ENCODE measurements at regions not wholly inside any gene's neighbourhood (a gene's known extent, or its start where the extent isn't known, plus 50 kb on each side); places are given as distances from the start of the nearest gene placed in this dataset.

DNA sequence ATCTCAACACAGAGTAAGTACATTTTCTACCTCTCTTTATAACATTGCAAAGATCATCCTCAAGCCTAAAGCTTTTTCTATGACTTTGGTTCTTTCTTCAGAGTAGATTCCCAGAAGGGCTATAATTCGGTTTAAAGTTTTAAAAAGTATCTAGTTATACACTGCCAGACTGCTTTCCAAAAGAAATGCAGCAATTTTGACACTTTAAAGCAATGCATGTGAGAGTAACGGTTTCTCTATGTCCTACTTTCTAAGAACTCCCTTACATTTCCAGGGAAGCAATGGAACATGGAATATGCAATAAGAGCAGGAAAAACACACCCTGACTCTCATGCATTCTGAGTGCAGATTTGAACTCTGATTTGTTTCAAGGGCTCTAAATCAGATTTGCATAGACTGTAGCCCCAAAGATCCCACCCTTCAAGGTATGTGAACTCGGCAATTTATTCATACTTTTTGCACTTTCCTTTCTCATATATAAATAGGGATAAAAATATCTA is 331.6 kb downstream of the HHIPL2 start:
- Histone ChIP-seq H3K9me2 (replicated peaks; ENCODE audit: insufficient read depth) (no peaks in the 10 kb centered on the region), H3K4me3 (no peak overlapping the region), H3K79me2 (no peaks in the 10 kb centered on the region), H2AFZ (no peak overlapping the region), H3K4me1 (ENCODE audit: insufficient read depth) (no peaks in the 10 kb centered on the region), H3K9me3 (ENCODE audit: low read depth) (no peaks in the 10 kb centered on the region), H3K27ac (no peak overlapping the region), H4K20me1 (ENCODE audit: insufficient read depth, poor library complexity, severe bottlenecking) (no peaks in the 10 kb centered on the region), H3K27me3 (no peaks in the 10 kb centered on the region), H3K36me3 (replicated peaks; ENCODE audit: insufficient read depth, low read depth) (no peaks in the 10 kb centered on the region), H3K4me2 (no peak overlapping the region)
- DNase-seq (ENCODE audit: low spot score), result no peak
- WGBS (ENCODE audit: low lambda C conversion rate, missing lambda C conversion rate), result 86% methylated on average over 3 of the region's 3 CpGs
- TF ChIP-seq, protein P1, sequence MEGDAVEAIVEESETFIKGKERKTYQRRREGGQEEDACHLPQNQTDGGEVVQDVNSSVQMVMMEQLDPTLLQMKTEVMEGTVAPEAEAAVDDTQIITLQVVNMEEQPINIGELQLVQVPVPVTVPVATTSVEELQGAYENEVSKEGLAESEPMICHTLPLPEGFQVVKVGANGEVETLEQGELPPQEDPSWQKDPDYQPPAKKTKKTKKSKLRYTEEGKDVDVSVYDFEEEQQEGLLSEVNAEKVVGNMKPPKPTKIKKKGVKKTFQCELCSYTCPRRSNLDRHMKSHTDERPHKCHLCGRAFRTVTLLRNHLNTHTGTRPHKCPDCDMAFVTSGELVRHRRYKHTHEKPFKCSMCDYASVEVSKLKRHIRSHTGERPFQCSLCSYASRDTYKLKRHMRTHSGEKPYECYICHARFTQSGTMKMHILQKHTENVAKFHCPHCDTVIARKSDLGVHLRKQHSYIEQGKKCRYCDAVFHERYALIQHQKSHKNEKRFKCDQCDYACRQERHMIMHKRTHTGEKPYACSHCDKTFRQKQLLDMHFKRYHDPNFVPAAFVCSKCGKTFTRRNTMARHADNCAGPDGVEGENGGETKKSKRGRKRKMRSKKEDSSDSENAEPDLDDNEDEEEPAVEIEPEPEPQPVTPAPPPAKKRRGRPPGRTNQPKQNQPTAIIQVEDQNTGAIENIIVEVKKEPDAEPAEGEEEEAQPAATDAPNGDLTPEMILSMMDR (IDR thresholded peaks at IDR 0.05; ENCODE audit: poor library complexity), result no peak
- TF ChIP-seq EZH2phosphoT487 (IDR thresholded peaks at IDR 0.05; ENCODE audit: low read depth, severe bottlenecking, unreplicated experiment) (no peak), EZH2 (IDR thresholded peaks at IDR 0.05; ENCODE audit: borderline replicate concordance) (no peak)

DNA sequence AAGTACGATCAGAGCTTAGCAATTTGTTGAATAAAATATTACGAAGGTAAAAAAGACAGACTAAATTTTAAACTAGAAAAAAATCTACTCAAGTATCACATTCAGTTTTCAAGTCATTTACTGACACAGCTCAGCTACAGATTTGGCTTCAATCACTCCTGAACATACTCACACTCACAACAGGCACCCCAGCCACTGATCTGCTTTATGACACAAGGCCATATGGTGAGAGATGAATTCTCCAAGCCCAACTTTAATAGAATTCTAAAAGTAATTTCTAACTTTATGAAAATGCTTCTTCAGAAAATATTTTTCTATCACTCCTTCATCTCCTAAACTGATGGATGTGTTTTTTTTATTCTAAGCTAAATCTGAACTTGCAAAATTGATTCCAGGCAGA is 337.1 kb downstream of the HHIPL2 start:
- no peak overlapping the region for H3K4me2 ChIP-seq
- no peak overlapping the region for H3K27ac ChIP-seq
- H3K9me3 ChIP-seq (ENCODE audit: low read depth), result no peaks in the 10 kb centered on the region
- no peaks in the 10 kb centered on the region for H3K36me3 ChIP-seq (replicated peaks; ENCODE audit: insufficient read depth, low read depth)
- 89% methylated on average over 2 of the region's 2 CpGs for WGBS (ENCODE audit: low lambda C conversion rate, missing lambda C conversion rate)
- no peak overlapping the region for H3K4me3 ChIP-seq
- no peaks in the 10 kb centered on the region for H3K79me2 ChIP-seq
- no peaks in the 10 kb centered on the region for H3K9me2 ChIP-seq (replicated peaks; ENCODE audit: insufficient read depth)
- no peaks in the 10 kb centered on the region for H3K27me3 ChIP-seq
- no peaks in the 10 kb centered on the region for H4K20me1 ChIP-seq (ENCODE audit: insufficient read depth, poor library complexity, severe bottlenecking)
- H2AFZ ChIP-seq, result no peak overlapping the region
- DNase-seq (ENCODE audit: low spot score), result no peak
- no peak for TF ChIP-seq EZH2 (IDR thresholded peaks at IDR 0.05; ENCODE audit: borderline replicate concordance)
- TF ChIP-seq, protein P1 (IDR thresholded peaks at IDR 0.05; ENCODE audit: poor library complexity), result no peak
- TF ChIP-seq EZH2phosphoT487 (IDR thresholded peaks at IDR 0.05; ENCODE audit: low read depth, severe bottlenecking, unreplicated experiment), result no peak
- no peaks in the 10 kb centered on the region for H3K4me1 ChIP-seq (ENCODE audit: insufficient read depth)

DNA sequence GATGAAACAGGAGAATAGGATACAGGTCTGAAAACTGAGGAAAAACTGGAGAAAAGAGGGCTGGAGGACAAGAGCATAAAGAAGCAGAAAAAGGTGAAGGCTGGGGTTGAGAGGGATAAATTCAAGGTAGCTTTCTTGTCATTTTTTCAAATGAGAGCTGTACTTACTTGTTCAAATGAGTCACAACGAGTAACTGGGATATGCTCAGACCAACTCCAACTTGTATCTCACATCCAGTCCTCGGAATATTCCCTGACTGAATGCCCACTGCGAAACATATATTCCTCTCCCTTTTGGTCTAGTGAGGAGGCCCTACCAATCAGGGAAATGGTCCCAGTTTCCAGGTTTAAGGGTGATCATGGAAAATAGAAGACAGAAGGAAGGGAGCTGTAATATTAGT is 343.4 kb downstream of the HHIPL2 start:
- no peak overlapping the region for H2AFZ ChIP-seq
- no peak overlapping the region for H3K4me2 ChIP-seq
- no peaks in the 10 kb centered on the region for H3K4me1 ChIP-seq (ENCODE audit: insufficient read depth)
- no peaks in the 10 kb centered on the region for H3K9me2 ChIP-seq (replicated peaks; ENCODE audit: insufficient read depth)
- H3K27me3 ChIP-seq, result no peaks in the 10 kb centered on the region
- no peaks in the 10 kb centered on the region for H3K36me3 ChIP-seq (replicated peaks; ENCODE audit: insufficient read depth, low read depth)
- WGBS (ENCODE audit: low lambda C conversion rate, missing lambda C conversion rate), result 75% methylated on average over 3 of the region's 3 CpGs
- no peaks in the 10 kb centered on the region for H4K20me1 ChIP-seq (ENCODE audit: insufficient read depth, poor library complexity, severe bottlenecking)
- no peak overlapping the region for H3K27ac ChIP-seq
- no peak for DNase-seq (ENCODE audit: low spot score)
- no peaks in the 10 kb centered on the region for H3K9me3 ChIP-seq (ENCODE audit: low read depth)
- H3K79me2 ChIP-seq, result no peaks in the 10 kb centered on the region
- H3K4me3 ChIP-seq, result no peak overlapping the region
- TF ChIP-seq, protein P1 (IDR thresholded peaks at IDR 0.05; ENCODE audit: poor library complexity), result no peak
- TF ChIP-seq EZH2phosphoT487 (IDR thresholded peaks at IDR 0.05; ENCODE audit: low read depth, severe bottlenecking, unreplicated experiment), result no peak
- TF ChIP-seq EZH2 (IDR thresholded peaks at IDR 0.05; ENCODE audit: borderline replicate concordance), result no peak

DNA sequence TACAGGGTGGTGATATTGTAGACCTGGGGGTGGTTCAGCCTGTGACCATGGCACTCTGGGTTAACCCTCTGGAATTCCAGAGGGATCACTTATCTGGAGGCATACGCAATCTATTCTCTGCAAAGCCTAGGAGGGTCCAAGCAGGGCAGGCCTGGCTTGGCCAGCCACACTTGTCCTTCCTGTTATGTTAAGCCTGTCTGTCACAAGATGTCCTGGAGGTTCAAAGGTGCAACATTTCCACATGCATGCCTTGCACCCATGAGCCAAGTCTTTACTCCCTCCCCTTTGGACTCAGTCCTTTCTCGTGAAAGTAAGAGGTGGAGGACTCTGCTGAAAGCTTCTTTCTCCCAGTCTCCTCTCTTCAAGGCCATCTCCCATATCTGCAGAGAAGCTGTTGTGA is 345.1 kb downstream of the HHIPL2 start:
- no peak for DNase-seq (ENCODE audit: low spot score)
- Histone ChIP-seq H3K79me2 (no peaks in the 10 kb centered on the region), H3K36me3 (replicated peaks; ENCODE audit: insufficient read depth, low read depth) (no peaks in the 10 kb centered on the region), H2AFZ (no peak overlapping the region), H3K27ac (no peak overlapping the region), H3K9me3 (ENCODE audit: low read depth) (no peaks in the 10 kb centered on the region), H3K9me2 (replicated peaks; ENCODE audit: insufficient read depth) (no peaks in the 10 kb centered on the region), H3K4me1 (ENCODE audit: insufficient read depth) (no peaks in the 10 kb centered on the region), H3K4me2 (no peak overlapping the region), H3K4me3 (no peak overlapping the region), H4K20me1 (ENCODE audit: insufficient read depth, poor library complexity, severe bottlenecking) (no peaks in the 10 kb centered on the region), H3K27me3 (no peaks in the 10 kb centered on the region)
- 90% methylated on average over 2 of the region's 2 CpGs for WGBS (ENCODE audit: low lambda C conversion rate, missing lambda C conversion rate)
- TF ChIP-seq, protein P1 (IDR thresholded peaks at IDR 0.05; ENCODE audit: poor library complexity), result no peak
- TF ChIP-seq EZH2phosphoT487 (IDR thresholded peaks at IDR 0.05; ENCODE audit: low read depth, severe bottlenecking, unreplicated experiment), result no peak
- no peak for TF ChIP-seq EZH2 (IDR thresholded peaks at IDR 0.05; ENCODE audit: borderline replicate concordance)

All from hepatocyte (in vitro differentiated cells).